ENCODE measurements at regions not wholly inside any gene's neighbourhood (a gene's known extent, or its start where the extent isn't known, plus 50 kb on each side); places are given as distances from the start of the nearest gene placed in this dataset.

DNA sequence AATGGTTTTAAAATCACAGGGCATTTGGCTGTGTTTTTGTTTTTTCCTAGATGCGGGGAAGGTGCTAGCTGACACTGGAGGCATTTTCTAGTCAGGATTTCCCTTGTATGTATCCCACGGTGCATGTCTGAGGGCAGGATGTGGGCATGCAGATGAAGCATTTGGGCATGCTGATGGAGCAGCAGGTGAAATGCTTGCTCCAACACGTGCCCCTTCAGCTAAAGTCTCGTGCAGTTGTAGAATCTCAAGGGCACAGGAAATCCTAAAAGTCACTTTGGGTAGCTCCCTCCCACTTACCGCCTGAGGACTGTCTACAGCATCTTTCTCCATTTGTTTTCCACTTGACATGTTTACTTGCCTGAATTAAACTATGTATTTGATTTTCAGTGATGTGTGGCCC is 429.4 kb upstream of the B3GAT1 start:
- no peak for TF ChIP-seq JUNB (CRISPR knock-in tag; conservative IDR thresholded peaks at IDR 0.05)
- TF ChIP-seq ZNF224 (CRISPR knock-in tag; IDR thresholded peaks at IDR 0.05), result no peak
- TF ChIP-seq LCOR (CRISPR knock-in tag; IDR thresholded peaks at IDR 0.05), result no peak
- TF ChIP-seq SP1 (CRISPR knock-in tag; IDR thresholded peaks at IDR 0.05), result no peak
- TF ChIP-seq ARHGAP35 (IDR thresholded peaks at IDR 0.05; ENCODE audit: partially characterized antibody), result no peak
- TF ChIP-seq KLF1 (tag; IDR thresholded peaks at IDR 0.05), result no peak
- TF ChIP-seq, protein P1, sequence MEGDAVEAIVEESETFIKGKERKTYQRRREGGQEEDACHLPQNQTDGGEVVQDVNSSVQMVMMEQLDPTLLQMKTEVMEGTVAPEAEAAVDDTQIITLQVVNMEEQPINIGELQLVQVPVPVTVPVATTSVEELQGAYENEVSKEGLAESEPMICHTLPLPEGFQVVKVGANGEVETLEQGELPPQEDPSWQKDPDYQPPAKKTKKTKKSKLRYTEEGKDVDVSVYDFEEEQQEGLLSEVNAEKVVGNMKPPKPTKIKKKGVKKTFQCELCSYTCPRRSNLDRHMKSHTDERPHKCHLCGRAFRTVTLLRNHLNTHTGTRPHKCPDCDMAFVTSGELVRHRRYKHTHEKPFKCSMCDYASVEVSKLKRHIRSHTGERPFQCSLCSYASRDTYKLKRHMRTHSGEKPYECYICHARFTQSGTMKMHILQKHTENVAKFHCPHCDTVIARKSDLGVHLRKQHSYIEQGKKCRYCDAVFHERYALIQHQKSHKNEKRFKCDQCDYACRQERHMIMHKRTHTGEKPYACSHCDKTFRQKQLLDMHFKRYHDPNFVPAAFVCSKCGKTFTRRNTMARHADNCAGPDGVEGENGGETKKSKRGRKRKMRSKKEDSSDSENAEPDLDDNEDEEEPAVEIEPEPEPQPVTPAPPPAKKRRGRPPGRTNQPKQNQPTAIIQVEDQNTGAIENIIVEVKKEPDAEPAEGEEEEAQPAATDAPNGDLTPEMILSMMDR (IDR thresholded peaks at IDR 0.05 in 2 of 3, conservative IDR thresholded peaks at IDR 0.05 in 1 of 3; ENCODE audit: insufficient read depth in 2 of 3, low read depth in 1 of 3, low read length in 3 of 3), result no peak
- no peak for TF ChIP-seq ELK1 (CRISPR knock-in tag; IDR thresholded peaks at IDR 0.05)
